ENCODE measurements at regions not wholly inside any gene's neighbourhood (a gene's known extent, or its start where the extent isn't known, plus 50 kb on each side); places are given as distances from the start of the nearest gene placed in this dataset.

GRCh38 chr11:106421676-106422292, 344.3 kb downstream of the AASDHPPT start:
- Histone ChIP-seq H3K79me2 (ENCODE audit: low read length) (no peaks in the 10 kb centered on the region), H3K4me3 (ENCODE audit: low read length) (no peak overlapping the region), H3K9ac (ENCODE audit: low read length) (no peak overlapping the region), H3K9me3 (ENCODE audit: low read length) (no peaks in the 10 kb centered on the region), H3K9me2 (replicated peaks; ENCODE audit: insufficient read depth, low read length) (no peaks in the 10 kb centered on the region), H4K20me1 (ENCODE audit: insufficient read depth, low read depth, low read length) (no peaks in the 10 kb centered on the region), H3K27me3 (ENCODE audit: low read length) (no peaks in the 10 kb centered on the region), H3K4me1 (ENCODE audit: low read length) (no peaks in the 10 kb centered on the region), H3K36me3 (ENCODE audit: insufficient read depth, low read length) (no peaks in the 10 kb centered on the region), H3K27ac (ENCODE audit: low read length) (no peak overlapping the region), H3K4me2 (ENCODE audit: low read depth, low read length, poor library complexity, severe bottlenecking) (no peak overlapping the region), H2AFZ (ENCODE audit: low read length) (no peak overlapping the region)
- DNase-seq: no peak

GRCh38 chr11:106422583-106422982, 345.1 kb downstream of the AASDHPPT start:
- Histone ChIP-seq H3K36me3 (ENCODE audit: insufficient read depth, low read length) (no peaks in the 10 kb centered on the region), H3K27me3 (ENCODE audit: low read length) (no peaks in the 10 kb centered on the region), H3K4me1 (ENCODE audit: low read length) (no peaks in the 10 kb centered on the region), H2AFZ (ENCODE audit: low read length) (no peak overlapping the region), H3K9me2 (replicated peaks; ENCODE audit: insufficient read depth, low read length) (no peaks in the 10 kb centered on the region), H3K4me3 (ENCODE audit: low read length) (no peak overlapping the region), H3K27ac (ENCODE audit: low read length) (no peak overlapping the region), H3K9me3 (ENCODE audit: low read length) (no peaks in the 10 kb centered on the region), H3K4me2 (ENCODE audit: low read depth, low read length, poor library complexity, severe bottlenecking) (no peak overlapping the region), H3K79me2 (ENCODE audit: low read length) (no peaks in the 10 kb centered on the region), H4K20me1 (ENCODE audit: insufficient read depth, low read depth, low read length) (no peaks in the 10 kb centered on the region), H3K9ac (ENCODE audit: low read length) (no peak overlapping the region)
- no peak for DNase-seq

- Histone ChIP-seq H3K27me3 (ENCODE audit: low read length) (no peaks in the 10 kb centered on the region), H4K20me1 (ENCODE audit: insufficient read depth, low read depth, low read length) (no peaks in the 10 kb centered on the region), H2AFZ (ENCODE audit: low read length) (no peak overlapping the region), H3K4me1 (ENCODE audit: low read length) (no peaks in the 10 kb centered on the region), H3K4me3 (ENCODE audit: low read length) (no peak overlapping the region), H3K4me2 (ENCODE audit: low read depth, low read length, poor library complexity, severe bottlenecking) (no peak overlapping the region), H3K9me3 (ENCODE audit: low read length) (no peaks in the 10 kb centered on the region), H3K27ac (ENCODE audit: low read length) (no peak overlapping the region), H3K36me3 (ENCODE audit: insufficient read depth, low read length) (no peaks in the 10 kb centered on the region), H3K9me2 (replicated peaks; ENCODE audit: insufficient read depth, low read length) (no peaks in the 10 kb centered on the region), H3K9ac (ENCODE audit: low read length) (no peak overlapping the region), H3K79me2 (ENCODE audit: low read length) (no peaks in the 10 kb centered on the region)
- DNase-seq: no peak
Measured at GRCh38 chr11:106424111-106424510, 346.6 kb downstream of the AASDHPPT start.

- Histone ChIP-seq H3K9me2 (replicated peaks; ENCODE audit: insufficient read depth, low read length) (no peaks in the 10 kb centered on the region), H3K36me3 (ENCODE audit: insufficient read depth, low read length) (no peaks in the 10 kb centered on the region), H3K4me1 (ENCODE audit: low read length) (no peaks in the 10 kb centered on the region), H3K9ac (ENCODE audit: low read length) (no peak overlapping the region), H2AFZ (ENCODE audit: low read length) (no peak overlapping the region), H3K27ac (ENCODE audit: low read length) (no peak overlapping the region), H3K27me3 (ENCODE audit: low read length) (no peaks in the 10 kb centered on the region), H3K79me2 (ENCODE audit: low read length) (no peaks in the 10 kb centered on the region), H4K20me1 (ENCODE audit: insufficient read depth, low read depth, low read length) (no peaks in the 10 kb centered on the region), H3K4me3 (ENCODE audit: low read length) (no peak overlapping the region), H3K4me2 (ENCODE audit: low read depth, low read length, poor library complexity, severe bottlenecking) (no peak overlapping the region), H3K9me3 (ENCODE audit: low read length) (no peaks in the 10 kb centered on the region)
- DNase-seq: no peak
Measured at GRCh38 chr11:106425819-106426218, 348.4 kb downstream of the AASDHPPT start.

- no peak for DNase-seq
- Histone ChIP-seq H3K9me3 (ENCODE audit: low read length) (no peaks in the 10 kb centered on the region), H3K9me2 (replicated peaks; ENCODE audit: insufficient read depth, low read length) (no peaks in the 10 kb centered on the region), H3K36me3 (ENCODE audit: insufficient read depth, low read length) (no peaks in the 10 kb centered on the region), H4K20me1 (ENCODE audit: insufficient read depth, low read depth, low read length) (no peaks in the 10 kb centered on the region), H2AFZ (ENCODE audit: low read length) (no peak overlapping the region), H3K4me2 (ENCODE audit: low read depth, low read length, poor library complexity, severe bottlenecking) (no peak overlapping the region), H3K27me3 (ENCODE audit: low read length) (no peaks in the 10 kb centered on the region), H3K4me1 (ENCODE audit: low read length) (no peaks in the 10 kb centered on the region), H3K79me2 (ENCODE audit: low read length) (no peaks in the 10 kb centered on the region), H3K4me3 (ENCODE audit: low read length) (no peak overlapping the region), H3K27ac (ENCODE audit: low read length) (no peak overlapping the region), H3K9ac (ENCODE audit: low read length) (no peak overlapping the region)
Measured at GRCh38 chr11:106426696-106427095, 349.2 kb downstream of the AASDHPPT start.

- Histone ChIP-seq H3K4me2 (ENCODE audit: low read depth, low read length, poor library complexity, severe bottlenecking) (no peak overlapping the region), H3K4me1 (ENCODE audit: low read length) (no peaks in the 10 kb centered on the region), H2AFZ (ENCODE audit: low read length) (no peak overlapping the region), H3K79me2 (ENCODE audit: low read length) (no peaks in the 10 kb centered on the region), H3K9ac (ENCODE audit: low read length) (no peak overlapping the region), H3K9me2 (replicated peaks; ENCODE audit: insufficient read depth, low read length) (no peaks in the 10 kb centered on the region), H3K27ac (ENCODE audit: low read length) (no peak overlapping the region), H4K20me1 (ENCODE audit: insufficient read depth, low read depth, low read length) (no peaks in the 10 kb centered on the region), H3K36me3 (ENCODE audit: insufficient read depth, low read length) (no peaks in the 10 kb centered on the region), H3K9me3 (ENCODE audit: low read length) (no peaks in the 10 kb centered on the region), H3K4me3 (ENCODE audit: low read length) (no peak overlapping the region), H3K27me3 (ENCODE audit: low read length) (no peaks in the 10 kb centered on the region)
- no peak for DNase-seq
Measured at GRCh38 chr11:106427736-106428135, 350.3 kb downstream of the AASDHPPT start.

- Histone ChIP-seq H2AFZ (ENCODE audit: low read length) (no peak overlapping the region), H3K27me3 (ENCODE audit: low read length) (no peaks in the 10 kb centered on the region), H3K4me3 (ENCODE audit: low read length) (no peak overlapping the region), H3K4me1 (ENCODE audit: low read length) (no peaks in the 10 kb centered on the region), H3K36me3 (ENCODE audit: insufficient read depth, low read length) (no peaks in the 10 kb centered on the region), H3K9ac (ENCODE audit: low read length) (no peak overlapping the region), H4K20me1 (ENCODE audit: insufficient read depth, low read depth, low read length) (no peaks in the 10 kb centered on the region), H3K9me2 (replicated peaks; ENCODE audit: insufficient read depth, low read length) (no peaks in the 10 kb centered on the region), H3K4me2 (ENCODE audit: low read depth, low read length, poor library complexity, severe bottlenecking) (no peak overlapping the region), H3K27ac (ENCODE audit: low read length) (no peak overlapping the region), H3K79me2 (ENCODE audit: low read length) (no peaks in the 10 kb centered on the region), H3K9me3 (ENCODE audit: low read length) (no peaks in the 10 kb centered on the region)
- DNase-seq: no peak
Measured at GRCh38 chr11:106442032-106442431, 364.6 kb downstream of the AASDHPPT start.

GRCh38 chr11:106446302-106446701, 368.8 kb downstream of the AASDHPPT start:
- Histone ChIP-seq H3K4me3 (ENCODE audit: low read length) (no peak overlapping the region), H3K36me3 (ENCODE audit: insufficient read depth, low read length) (no peaks in the 10 kb centered on the region), H2AFZ (ENCODE audit: low read length) (no peak overlapping the region), H3K27ac (ENCODE audit: low read length) (no peak overlapping the region), H3K79me2 (ENCODE audit: low read length) (no peaks in the 10 kb centered on the region), H3K4me2 (ENCODE audit: low read depth, low read length, poor library complexity, severe bottlenecking) (no peak overlapping the region), H3K4me1 (ENCODE audit: low read length) (no peaks in the 10 kb centered on the region), H4K20me1 (ENCODE audit: insufficient read depth, low read depth, low read length) (no peaks in the 10 kb centered on the region), H3K9ac (ENCODE audit: low read length) (no peak overlapping the region), H3K27me3 (ENCODE audit: low read length) (no peaks in the 10 kb centered on the region), H3K9me3 (ENCODE audit: low read length) (no peaks in the 10 kb centered on the region), H3K9me2 (replicated peaks; ENCODE audit: insufficient read depth, low read length) (no peaks in the 10 kb centered on the region)
- DNase-seq: no peak

- no peaks in the 10 kb centered on the region for H3K27me3 ChIP-seq (ENCODE audit: low read length)
- no peak overlapping the region for H2AFZ ChIP-seq (ENCODE audit: low read length)
- H3K4me3 ChIP-seq (ENCODE audit: low read length): no peak overlapping the region
- H3K4me1 ChIP-seq (ENCODE audit: low read length): no peaks in the 10 kb centered on the region
- H3K27ac ChIP-seq (ENCODE audit: low read length): no peak overlapping the region
- no peaks in the 10 kb centered on the region for H3K9me3 ChIP-seq (ENCODE audit: low read length)
- no peaks in the 10 kb centered on the region for H3K79me2 ChIP-seq (ENCODE audit: low read length)
- H3K36me3 ChIP-seq (ENCODE audit: insufficient read depth, low read length): no peaks in the 10 kb centered on the region
- H4K20me1 ChIP-seq (ENCODE audit: insufficient read depth, low read depth, low read length): no peaks in the 10 kb centered on the region
- H3K9me2 ChIP-seq (replicated peaks; ENCODE audit: insufficient read depth, low read length): no peaks in the 10 kb centered on the region
- H3K9ac ChIP-seq (ENCODE audit: low read length): no peak overlapping the region
- DNase-seq: no peak
- H3K4me2 ChIP-seq (ENCODE audit: low read depth, low read length, poor library complexity, severe bottlenecking): no peak overlapping the region
Measured at GRCh38 chr11:106446955-106447354, 369.5 kb downstream of the AASDHPPT start.
